ENCODE measurements at regions not wholly inside any gene's neighbourhood (a gene's known extent, or its start where the extent isn't known, plus 50 kb on each side); places are given as distances from the start of the nearest gene placed in this dataset.

- TF ChIP-seq POLR2AphosphoS5 (IDR thresholded peaks at IDR 0.05; ENCODE audit: low read depth, low read length) (no peak), YY1 (IDR thresholded peaks at IDR 0.05; ENCODE audit: low read depth, low read length) (no peak), NANOG (IDR thresholded peaks at IDR 0.05; ENCODE audit: insufficient read depth, low read depth, low read length, poor library complexity, severe bottlenecking) (no peak), TAF1 (IDR thresholded peaks at IDR 0.05; ENCODE audit: low read depth, low read length) (no peak), SUZ12 (IDR thresholded peaks at IDR 0.05; ENCODE audit: low read length) (no peak), POLR2A (IDR thresholded peaks at IDR 0.05; ENCODE audit: control extremely low read depth in 1 of 2, low read depth in 2 of 2, low read length in 2 of 2) (no peak), EP300 (IDR thresholded peaks at IDR 0.05; ENCODE audit: borderline replicate concordance in 1 of 2, low read depth in 2 of 2, low read length in 2 of 2) (no peak), CTCF (IDR thresholded peaks at IDR 0.05; ENCODE audit: control extremely low read depth in 1 of 3, insufficient read depth in 1 of 3, low read depth in 1 of 3, low read length in 3 of 3) (no peak), NRF1 (IDR thresholded peaks at IDR 0.05; ENCODE audit: low read depth, low read length) (no peak), PHF8 (conservative IDR thresholded peaks at IDR 0.05; ENCODE audit: low read depth, low read length) (no peak), CEBPB (IDR thresholded peaks at IDR 0.05; ENCODE audit: low read depth, low read length) (no peak), RBBP5 (IDR thresholded peaks at IDR 0.05; ENCODE audit: borderline replicate concordance, low read depth, low read length) (no peak), EZH2 (IDR thresholded peaks at IDR 0.05; ENCODE audit: low read depth, low read length, severe bottlenecking) (no peak)
Observed at GRCh38 chr2:155389224-155389623, 690.7 kb downstream of the KCNJ3 start.

All from H1 (cell line).